ENCODE measurements at regions not wholly inside any gene's neighbourhood (a gene's known extent, or its start where the extent isn't known, plus 50 kb on each side); places are given as distances from the start of the nearest gene placed in this dataset.

- TF ChIP-seq, protein P1, sequence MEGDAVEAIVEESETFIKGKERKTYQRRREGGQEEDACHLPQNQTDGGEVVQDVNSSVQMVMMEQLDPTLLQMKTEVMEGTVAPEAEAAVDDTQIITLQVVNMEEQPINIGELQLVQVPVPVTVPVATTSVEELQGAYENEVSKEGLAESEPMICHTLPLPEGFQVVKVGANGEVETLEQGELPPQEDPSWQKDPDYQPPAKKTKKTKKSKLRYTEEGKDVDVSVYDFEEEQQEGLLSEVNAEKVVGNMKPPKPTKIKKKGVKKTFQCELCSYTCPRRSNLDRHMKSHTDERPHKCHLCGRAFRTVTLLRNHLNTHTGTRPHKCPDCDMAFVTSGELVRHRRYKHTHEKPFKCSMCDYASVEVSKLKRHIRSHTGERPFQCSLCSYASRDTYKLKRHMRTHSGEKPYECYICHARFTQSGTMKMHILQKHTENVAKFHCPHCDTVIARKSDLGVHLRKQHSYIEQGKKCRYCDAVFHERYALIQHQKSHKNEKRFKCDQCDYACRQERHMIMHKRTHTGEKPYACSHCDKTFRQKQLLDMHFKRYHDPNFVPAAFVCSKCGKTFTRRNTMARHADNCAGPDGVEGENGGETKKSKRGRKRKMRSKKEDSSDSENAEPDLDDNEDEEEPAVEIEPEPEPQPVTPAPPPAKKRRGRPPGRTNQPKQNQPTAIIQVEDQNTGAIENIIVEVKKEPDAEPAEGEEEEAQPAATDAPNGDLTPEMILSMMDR (conservative IDR thresholded peaks at IDR 0.05): no peak
These were observed 90.7 kb upstream of the PDHA2 start for GRCh38 chr4:95749204-95749603.

GRCh38 chr4:95742872-95743271 lies 97.0 kb upstream of the PDHA2 start:
- TF ChIP-seq, protein P1 (conservative IDR thresholded peaks at IDR 0.05): no peak

More at GRCh38 chr4:95749204-95749603, 90.7 kb upstream of the PDHA2 start:
- H3K27ac ChIP-seq: no peak overlapping the region

GRCh38 chr4:95742179-95742578 lies 97.7 kb upstream of the PDHA2 start:
- TF ChIP-seq, protein P1 (conservative IDR thresholded peaks at IDR 0.05): no peak

More at GRCh38 chr4:95742872-95743271, 97.0 kb upstream of the PDHA2 start:
- no peak overlapping the region for H3K27ac ChIP-seq

DNA sequence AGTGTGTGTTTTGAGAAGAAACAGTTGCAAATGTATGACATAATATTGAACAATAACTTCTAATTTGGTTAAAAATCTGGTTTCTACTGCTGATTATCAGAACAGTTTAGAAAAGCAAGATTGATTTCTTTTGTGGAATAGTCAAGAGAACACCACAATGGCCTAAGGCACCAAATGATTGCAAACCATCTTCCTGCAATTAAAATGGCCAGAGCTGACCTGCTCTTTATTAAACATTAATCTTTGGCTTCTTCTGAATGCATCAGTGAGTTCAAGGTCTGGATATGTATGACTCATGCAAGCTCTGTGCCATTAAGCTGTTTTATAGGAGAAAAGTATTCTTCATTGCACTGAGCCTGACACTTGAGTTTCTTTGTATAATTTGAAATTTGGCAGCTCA lies 107.8 kb upstream of the PDHA2 start:
- TF ChIP-seq, protein P1 (conservative IDR thresholded peaks at IDR 0.05): no peak
- H3K27ac ChIP-seq: no peak overlapping the region

More at GRCh38 chr4:95742179-95742578, 97.7 kb upstream of the PDHA2 start:
- H3K27ac ChIP-seq: no peak overlapping the region

GRCh38 chr4:95729596-95729995 lies 110.3 kb upstream of the PDHA2 start:
- TF ChIP-seq, protein P1 (conservative IDR thresholded peaks at IDR 0.05): no peak
- H3K27ac ChIP-seq: no peak overlapping the region

DNA sequence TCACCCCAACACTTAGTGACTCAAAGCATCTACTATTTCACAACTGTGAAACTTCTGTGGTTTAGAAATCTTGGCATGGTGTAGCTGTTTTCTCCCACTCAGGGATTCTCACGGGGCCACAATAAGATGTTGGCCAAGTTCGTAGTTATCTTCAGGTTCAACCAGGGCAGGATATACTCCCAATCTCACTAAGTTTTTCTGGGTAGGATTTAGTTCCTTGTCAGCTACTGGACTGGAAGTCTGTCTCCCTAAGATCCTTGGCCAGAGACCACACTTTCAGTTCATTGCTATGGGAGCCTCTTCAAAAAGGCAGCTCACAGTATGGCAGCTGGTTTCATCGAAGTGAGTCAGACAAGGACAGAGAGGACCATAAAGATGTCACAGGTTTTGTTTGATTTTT lies 111.7 kb upstream of the PDHA2 start:
- no peak overlapping the region for H3K27ac ChIP-seq
- TF ChIP-seq, protein P1 (conservative IDR thresholded peaks at IDR 0.05): no peak

GRCh38 chr4:95715830-95716229 lies 124.1 kb upstream of the PDHA2 start:
- no peak overlapping the region for H3K27ac ChIP-seq
- TF ChIP-seq, protein P1 (conservative IDR thresholded peaks at IDR 0.05): no peak

All from VCaP (cell line).